Hepatic stellate cell (primary cell): ENCODE measurements at regions not wholly inside any gene's neighbourhood (a gene's known extent, or its start where the extent isn't known, plus 50 kb on each side); places are given as distances from the start of the nearest gene placed in this dataset.
"Not testable (repeated sequence)": the region's sequence is repeated elsewhere in the genome, so short reads cannot be mapped to it uniquely, and the experiment has no call there.

ENCODE experiments used
- DNase-seq: peaks from one replicate; pipeline ENCODE4 v3.0.0; 2011; ENCODE audit warnings: low spot score

- DNase-seq: no peak
Measured at GRCh38 chr1:99361406-99361805, 97.1 kb downstream of the PLPPR4 start.

GRCh38 chr1:99363531-99363930 lies 99.2 kb downstream of the PLPPR4 start:
- DNase-seq: no peak

- DNase-seq: no peak
Measured at GRCh38 chr1:99365141-99365540, 100.8 kb downstream of the PLPPR4 start.

- DNase-seq: no peak
Measured at GRCh38 chr1:99365545-99365944, 101.3 kb downstream of the PLPPR4 start.

GRCh38 chr1:99369154-99369553 lies 104.9 kb downstream of the PLPPR4 start:
- no peak for DNase-seq

- no peak for DNase-seq
Measured at GRCh38 chr1:99370476-99370875, 106.2 kb downstream of the PLPPR4 start.

GRCh38 chr1:99371413-99371812 lies 107.1 kb downstream of the PLPPR4 start:
- DNase-seq: no peak

GRCh38 chr1:99374109-99374508 lies 109.8 kb downstream of the PLPPR4 start:
- DNase-seq: no peak

- DNase-seq: not testable (repeated sequence)
Measured at GRCh38 chr1:99374693-99375092, 110.4 kb downstream of the PLPPR4 start.

GRCh38 chr1:99384021-99384420 lies 119.7 kb downstream of the PLPPR4 start:
- no peak for DNase-seq

- DNase-seq: no peak
Measured at GRCh38 chr1:99385852-99386251, 121.6 kb downstream of the PLPPR4 start.

GRCh38 chr1:99396389-99396788 lies 132.1 kb downstream of the PLPPR4 start:
- no peak for DNase-seq

GRCh38 chr1:99397029-99397428 lies 132.7 kb downstream of the PLPPR4 start:
- DNase-seq: no peak

GRCh38 chr1:99397863-99398262 lies 133.6 kb downstream of the PLPPR4 start:
- no peak for DNase-seq

GRCh38 chr1:99401556-99401955 lies 137.3 kb downstream of the PLPPR4 start:
- DNase-seq: not testable (repeated sequence)

GRCh38 chr1:99404399-99404798 lies 140.1 kb downstream of the PLPPR4 start:
- not testable (repeated sequence) for DNase-seq

GRCh38 chr1:99405325-99405724 lies 141.0 kb downstream of the PLPPR4 start:
- DNase-seq: not testable (repeated sequence)

GRCh38 chr1:99407018-99407417 lies 142.7 kb downstream of the PLPPR4 start:
- no peak for DNase-seq

GRCh38 chr1:99424087-99424486 lies 159.8 kb downstream of the PLPPR4 start:
- no peak for DNase-seq

- no peak for DNase-seq
Measured at GRCh38 chr1:99429754-99430153, 165.5 kb downstream of the PLPPR4 start.

- DNase-seq: no peak
Measured at GRCh38 chr1:99438656-99439230, 174.5 kb downstream of the PLPPR4 start.

- DNase-seq: no peak
Measured at GRCh38 chr1:99439433-99440075, 175.3 kb downstream of the PLPPR4 start.

- no peak for DNase-seq
Measured at GRCh38 chr1:99441299-99442095, 177.2 kb downstream of the PLPPR4 start.
